ENCODE measurements at regions not wholly inside any gene's neighbourhood (a gene's known extent, or its start where the extent isn't known, plus 50 kb on each side); places are given as distances from the start of the nearest gene placed in this dataset.

DNA sequence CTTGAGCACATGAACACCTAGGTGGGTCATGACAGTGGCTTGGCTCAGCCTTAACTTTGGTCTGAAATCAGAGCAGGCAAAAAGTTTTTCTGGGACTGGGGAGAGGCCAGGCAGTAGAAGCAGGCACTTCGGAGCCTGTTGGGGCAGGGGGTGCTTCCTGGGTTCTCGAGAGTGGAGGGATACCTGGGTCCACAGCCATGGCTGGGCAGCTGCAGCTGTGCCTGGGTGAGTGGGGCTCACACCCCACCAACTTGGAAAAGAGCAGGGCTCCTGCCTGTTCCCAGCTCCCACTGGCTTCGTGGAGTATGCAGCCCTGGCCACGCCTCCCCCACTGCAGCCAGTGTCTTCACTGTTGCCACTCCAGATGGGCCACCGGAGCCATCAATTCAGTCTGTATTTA lies 56.4 kb upstream of the NUDT6 start:
- no peak overlapping the region for H3K27ac ChIP-seq (ENCODE audit: control insufficient read depth, insufficient read depth, low read length)
- FAIRE-seq (no peak), DNase-seq (ENCODE audit: low read depth, low spot score) (no peak)
- H3K27me3 ChIP-seq (ENCODE audit: control insufficient read depth, extremely low read depth, insufficient read depth, low read length) = no peaks in the 10 kb centered on the region
- H3K9me3 ChIP-seq (ENCODE audit: control insufficient read depth, low read depth, low read length) = no peaks in the 10 kb centered on the region
- no peaks in the 10 kb centered on the region for H4K20me1 ChIP-seq (ENCODE audit: control insufficient read depth, extremely low read depth, insufficient read depth, low read length)
- H3K4me1 ChIP-seq (ENCODE audit: control insufficient read depth, extremely low read depth, insufficient read depth, low read length) = no peaks in the 10 kb centered on the region
- H3K36me3 ChIP-seq (ENCODE audit: control insufficient read depth in 2 of 2, extremely low read depth in 1 of 2, insufficient read depth in 2 of 2, low read length in 2 of 2) = peaks cover 0 to 4% of the 10 kb centered on the region in 2 experiments
- no peak overlapping the region for H2AFZ ChIP-seq (ENCODE audit: control insufficient read depth, low read length)
- H3K9me1 ChIP-seq (ENCODE audit: control insufficient read depth, extremely low read depth, insufficient read depth, low read length) = no peaks in the 10 kb centered on the region
- H3K79me2 ChIP-seq (ENCODE audit: control insufficient read depth, insufficient read depth, low read length) = no peaks in the 10 kb centered on the region
- H3K4me2 ChIP-seq (ENCODE audit: control insufficient read depth, extremely low read depth, insufficient read depth, low read depth, low read length) = no peak overlapping the region
- TF ChIP-seq, protein P1, sequence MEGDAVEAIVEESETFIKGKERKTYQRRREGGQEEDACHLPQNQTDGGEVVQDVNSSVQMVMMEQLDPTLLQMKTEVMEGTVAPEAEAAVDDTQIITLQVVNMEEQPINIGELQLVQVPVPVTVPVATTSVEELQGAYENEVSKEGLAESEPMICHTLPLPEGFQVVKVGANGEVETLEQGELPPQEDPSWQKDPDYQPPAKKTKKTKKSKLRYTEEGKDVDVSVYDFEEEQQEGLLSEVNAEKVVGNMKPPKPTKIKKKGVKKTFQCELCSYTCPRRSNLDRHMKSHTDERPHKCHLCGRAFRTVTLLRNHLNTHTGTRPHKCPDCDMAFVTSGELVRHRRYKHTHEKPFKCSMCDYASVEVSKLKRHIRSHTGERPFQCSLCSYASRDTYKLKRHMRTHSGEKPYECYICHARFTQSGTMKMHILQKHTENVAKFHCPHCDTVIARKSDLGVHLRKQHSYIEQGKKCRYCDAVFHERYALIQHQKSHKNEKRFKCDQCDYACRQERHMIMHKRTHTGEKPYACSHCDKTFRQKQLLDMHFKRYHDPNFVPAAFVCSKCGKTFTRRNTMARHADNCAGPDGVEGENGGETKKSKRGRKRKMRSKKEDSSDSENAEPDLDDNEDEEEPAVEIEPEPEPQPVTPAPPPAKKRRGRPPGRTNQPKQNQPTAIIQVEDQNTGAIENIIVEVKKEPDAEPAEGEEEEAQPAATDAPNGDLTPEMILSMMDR (optimal IDR thresholded peaks at IDR 0.05 in 1 of 3, IDR thresholded peaks at IDR 0.05 in 1 of 3, conservative IDR thresholded peaks at IDR 0.05 in 1 of 3; ENCODE audit: extremely low read depth in 1 of 3, insufficient read depth in 2 of 3, low read length in 3 of 3) = no peak
- no peak for TF ChIP-seq EZH2 (IDR thresholded peaks at IDR 0.05; ENCODE audit: low read length)
- no peak overlapping the region for H3K9ac ChIP-seq (ENCODE audit: control insufficient read depth, extremely low read depth, insufficient read depth, low read length)
- no peak overlapping the region for H3K4me3 ChIP-seq (ENCODE audit: control insufficient read depth in 2 of 3, extremely low read depth in 1 of 3, insufficient read depth in 2 of 3, low read depth in 1 of 3, low read length in 3 of 3)
- dilution Hi-C loops (cut with MboI; ENCODE audit: extremely low pct_ligation_motif_present, low sequenced_read_pairs) = no loop called here

DNA sequence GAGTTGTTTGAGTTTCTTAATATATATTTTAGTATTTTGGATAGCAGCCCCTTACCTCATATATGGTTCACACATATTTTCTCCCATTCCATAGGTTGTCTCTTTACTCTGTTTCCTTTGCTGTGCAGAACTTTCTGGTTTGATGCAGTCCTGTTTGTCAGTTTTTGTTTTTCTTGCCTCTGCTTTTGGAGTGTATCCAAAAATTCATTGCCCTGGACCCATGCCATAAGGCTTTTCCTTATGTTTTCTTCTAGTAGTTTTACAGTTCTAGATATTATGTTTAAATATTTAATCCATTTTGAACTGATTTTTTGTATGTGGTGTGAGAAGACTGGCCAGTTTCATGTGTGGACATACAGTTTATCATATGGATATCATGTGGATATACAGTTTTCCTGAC lies 58.5 kb upstream of the NUDT6 start:
- dilution Hi-C loops (cut with MboI; ENCODE audit: extremely low pct_ligation_motif_present, low sequenced_read_pairs) = no loop called here
- no peak overlapping the region for H3K4me3 ChIP-seq (ENCODE audit: control insufficient read depth in 2 of 3, extremely low read depth in 1 of 3, insufficient read depth in 2 of 3, low read depth in 1 of 3, low read length in 3 of 3)
- H2AFZ ChIP-seq (ENCODE audit: control insufficient read depth, low read length) = no peak overlapping the region
- H3K79me2 ChIP-seq (ENCODE audit: control insufficient read depth, insufficient read depth, low read length) = no peaks in the 10 kb centered on the region
- H3K9me3 ChIP-seq (ENCODE audit: control insufficient read depth, low read depth, low read length) = no peaks in the 10 kb centered on the region
- H4K20me1 ChIP-seq (ENCODE audit: control insufficient read depth, extremely low read depth, insufficient read depth, low read length) = no peaks in the 10 kb centered on the region
- no peak overlapping the region for H3K27ac ChIP-seq (ENCODE audit: control insufficient read depth, insufficient read depth, low read length)
- no peak overlapping the region for H3K9ac ChIP-seq (ENCODE audit: control insufficient read depth, extremely low read depth, insufficient read depth, low read length)
- FAIRE-seq (no peak), DNase-seq (ENCODE audit: low read depth, low spot score) (no peak)
- H3K36me3 ChIP-seq (ENCODE audit: control insufficient read depth in 2 of 2, extremely low read depth in 1 of 2, insufficient read depth in 2 of 2, low read length in 2 of 2) = peaks cover 0 to 4% of the 10 kb centered on the region in 2 experiments
- no peaks in the 10 kb centered on the region for H3K27me3 ChIP-seq (ENCODE audit: control insufficient read depth, extremely low read depth, insufficient read depth, low read length)
- H3K4me2 ChIP-seq (ENCODE audit: control insufficient read depth, extremely low read depth, insufficient read depth, low read depth, low read length) = no peak overlapping the region
- no peaks in the 10 kb centered on the region for H3K4me1 ChIP-seq (ENCODE audit: control insufficient read depth, extremely low read depth, insufficient read depth, low read length)
- no peaks in the 10 kb centered on the region for H3K9me1 ChIP-seq (ENCODE audit: control insufficient read depth, extremely low read depth, insufficient read depth, low read length)
- TF ChIP-seq, protein P1 (optimal IDR thresholded peaks at IDR 0.05 in 1 of 3, IDR thresholded peaks at IDR 0.05 in 1 of 3, conservative IDR thresholded peaks at IDR 0.05 in 1 of 3; ENCODE audit: extremely low read depth in 1 of 3, insufficient read depth in 2 of 3, low read length in 3 of 3) = no peak
- TF ChIP-seq EZH2 (IDR thresholded peaks at IDR 0.05; ENCODE audit: low read length) = no peak

All from keratinocyte (primary cell).